HG03139 (cell line): ENCODE measurements at regions not wholly inside any gene's neighbourhood (a gene's known extent, or its start where the extent isn't known, plus 50 kb on each side); places are given as distances from the start of the nearest gene placed in this dataset.

Experiments
- ATAC-seq: cut with Tn5 transposase; IDR thresholded peaks from one replicate; pipeline ENCODE4 v1.9.1; 2021; ENCODE audit not compliant: unreplicated experiment

DNA sequence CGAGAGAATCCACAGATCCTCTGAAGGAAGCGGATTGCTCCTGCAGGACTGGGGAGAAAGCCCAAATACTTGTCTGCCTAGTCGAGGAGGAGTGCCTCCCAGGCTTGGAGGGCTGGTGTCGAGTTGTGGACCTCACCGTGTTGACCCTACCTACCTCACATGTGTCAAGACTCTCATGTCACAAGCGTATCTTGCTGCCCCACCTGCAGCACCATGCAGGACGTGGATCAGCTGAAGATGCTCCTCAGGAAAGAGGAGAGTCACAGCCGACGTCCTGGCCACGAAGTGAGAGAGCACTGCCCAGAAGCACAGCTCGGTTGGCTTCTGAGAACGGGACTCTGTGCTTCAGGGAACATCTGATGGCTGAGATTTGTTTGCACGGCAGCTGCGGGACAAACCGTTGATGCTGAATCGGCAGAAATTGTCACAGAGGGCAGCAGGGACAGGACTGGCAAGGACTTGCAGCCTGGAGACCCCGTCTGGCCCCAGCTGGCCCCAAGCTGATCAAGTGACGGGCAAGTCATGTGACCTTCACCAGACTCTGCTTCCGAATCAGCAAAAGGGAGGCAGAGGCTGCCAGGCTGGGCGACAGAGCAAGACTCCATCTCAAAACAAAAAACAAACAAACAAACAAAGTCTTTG lies 119.1 kb upstream of the ITGA1 start:
- no peak for ATAC-seq

DNA sequence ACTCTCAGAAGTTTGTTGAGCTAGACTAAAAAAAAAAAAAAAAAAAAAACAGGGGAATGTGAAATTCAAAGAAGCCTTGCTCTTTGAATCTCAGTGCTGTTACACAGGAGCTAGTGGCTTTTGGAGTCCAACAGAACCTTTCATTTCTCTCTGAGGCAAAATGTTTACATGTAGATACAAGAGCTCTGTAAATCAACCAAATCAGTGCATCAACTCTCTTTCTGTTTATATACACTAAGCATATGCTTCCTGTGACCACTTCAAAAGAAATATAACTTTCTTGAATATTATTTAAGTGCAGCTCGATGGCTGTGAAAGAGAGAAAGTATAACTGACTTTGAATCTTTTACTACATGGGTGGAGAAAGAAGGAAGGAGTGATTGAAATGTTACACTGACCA lies 115.3 kb upstream of the ITGA1 start:
- ATAC-seq = no peak

DNA sequence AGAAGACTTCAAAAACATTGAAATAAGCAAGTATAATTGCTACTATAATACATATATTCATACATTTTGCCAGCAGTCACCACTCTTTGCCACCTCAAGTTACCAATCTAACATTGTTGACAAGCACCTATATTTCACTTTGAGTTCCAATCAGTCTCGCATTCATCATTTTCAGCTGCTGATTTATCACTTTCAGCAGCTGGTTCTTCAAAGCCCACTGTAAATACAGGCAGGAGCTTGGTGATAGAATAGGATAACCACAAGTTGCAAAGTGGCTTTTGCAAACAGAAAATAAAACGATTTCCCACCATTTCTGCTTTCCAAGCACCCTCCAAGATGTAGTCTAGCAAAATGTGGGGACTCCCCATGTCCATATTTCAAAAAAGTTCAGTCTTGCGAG lies 114.2 kb upstream of the ITGA1 start:
- ATAC-seq = no peak

DNA sequence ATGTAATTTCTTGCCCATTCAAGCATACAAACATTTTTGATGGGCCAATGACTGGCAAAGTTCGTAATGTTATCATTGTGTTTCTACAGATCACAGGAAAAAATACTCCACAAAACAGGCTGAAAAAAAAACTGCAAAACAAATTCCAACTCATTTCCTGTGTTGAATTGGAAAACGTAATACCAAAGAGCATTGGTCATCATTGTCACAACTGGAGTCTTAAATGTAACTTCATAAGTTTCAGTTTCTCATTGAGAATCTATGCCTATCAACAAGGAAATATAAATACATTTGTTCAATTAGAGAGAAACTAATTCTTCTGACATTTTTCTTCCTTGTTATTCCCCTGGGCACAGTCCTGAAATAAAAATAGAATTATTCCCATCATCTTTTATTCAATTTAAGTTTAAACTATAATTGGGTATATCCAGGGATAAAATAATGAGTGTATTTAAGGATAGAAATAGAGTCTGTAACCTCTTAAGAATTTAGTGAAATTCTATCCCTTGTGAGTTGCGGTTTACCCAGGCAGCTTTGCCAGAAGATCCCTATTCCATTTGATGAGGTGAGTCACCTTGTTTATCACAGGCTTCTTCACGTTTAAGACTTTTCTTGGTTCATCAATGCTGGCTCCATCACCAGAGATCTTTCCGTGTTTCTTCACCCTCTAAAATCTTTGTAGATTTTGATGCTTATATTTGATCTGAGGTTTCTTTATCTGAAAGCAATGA lies 112.7 kb upstream of the ITGA1 start:
- ATAC-seq = no peak

DNA sequence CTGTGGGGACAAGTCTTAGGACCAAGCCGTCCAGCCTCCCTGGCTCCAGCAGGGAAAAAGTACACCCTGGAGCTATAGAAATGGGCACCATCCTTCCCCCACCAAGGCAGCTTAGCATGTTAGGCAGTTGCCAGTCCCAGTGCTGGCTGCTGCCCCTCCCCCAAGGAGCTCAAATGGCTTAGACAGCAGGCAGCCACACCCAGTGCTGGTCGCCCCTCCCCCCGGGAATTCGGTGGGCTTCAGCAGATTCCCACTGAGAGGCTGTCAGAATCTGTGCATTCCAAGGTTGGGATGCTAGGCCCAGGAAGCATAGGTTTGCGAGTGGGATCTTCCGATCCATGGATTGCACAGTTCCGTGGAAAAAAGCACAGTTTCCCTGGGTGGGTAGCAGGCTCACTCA lies 105.2 kb upstream of the ITGA1 start:
- ATAC-seq = no peak

DNA sequence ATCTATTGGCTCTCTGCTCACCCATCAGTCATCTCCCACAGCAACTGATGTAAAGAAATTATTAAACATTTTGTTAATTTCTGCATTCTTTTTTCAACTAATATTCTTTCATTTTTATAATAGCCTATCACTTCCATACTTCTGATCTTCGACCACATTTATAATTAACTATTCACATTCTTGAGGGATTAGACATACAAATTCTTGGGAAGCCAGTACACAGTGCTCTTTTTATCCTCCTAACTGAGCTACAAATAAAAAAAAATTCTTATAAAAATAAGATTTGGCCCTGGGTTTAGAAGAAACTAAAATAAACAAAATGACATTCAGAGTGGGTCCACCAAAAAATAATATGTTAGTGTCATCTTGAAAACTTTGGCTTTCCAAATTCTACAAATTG lies 103.7 kb upstream of the ITGA1 start:
- no peak for ATAC-seq

DNA sequence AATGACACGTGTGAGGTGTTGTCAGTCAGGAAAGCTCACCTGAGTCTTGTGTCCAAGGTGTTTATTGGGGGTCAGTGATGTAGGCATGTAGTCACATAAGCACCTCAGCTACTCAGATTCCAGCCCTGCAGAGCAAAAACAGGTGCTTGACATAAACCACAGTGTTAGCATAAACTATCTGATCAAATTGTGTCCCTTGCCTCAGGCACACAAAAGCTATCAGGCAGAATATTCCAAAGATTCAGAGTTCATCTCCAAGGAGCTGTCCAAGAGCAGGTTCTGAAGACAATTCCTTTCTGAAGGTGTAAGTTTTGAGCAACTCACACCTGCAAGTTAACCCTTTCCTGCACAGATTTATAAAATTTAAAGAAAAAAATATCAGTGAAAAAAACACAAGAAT lies 102.2 kb upstream of the ITGA1 start:
- ATAC-seq = no peak

DNA sequence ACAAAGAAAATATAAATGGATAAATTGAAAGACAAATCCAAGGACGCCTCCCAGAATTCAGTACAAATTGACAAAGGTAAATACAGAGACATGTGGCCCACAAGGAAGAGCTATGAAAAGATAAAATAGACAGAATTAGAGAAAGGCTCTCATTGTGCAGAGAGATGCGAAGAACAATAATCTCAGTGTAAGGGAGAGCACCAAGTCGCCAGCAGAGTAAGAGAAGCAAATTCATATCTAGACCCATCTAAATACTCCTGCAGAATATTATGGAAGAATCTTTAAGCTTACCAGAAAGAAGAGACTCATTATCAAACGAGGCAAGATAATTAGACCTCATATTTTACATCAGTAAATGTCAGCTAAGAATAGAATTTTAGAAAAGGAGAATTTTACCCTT lies 101.7 kb upstream of the ITGA1 start:
- ATAC-seq = no peak

DNA sequence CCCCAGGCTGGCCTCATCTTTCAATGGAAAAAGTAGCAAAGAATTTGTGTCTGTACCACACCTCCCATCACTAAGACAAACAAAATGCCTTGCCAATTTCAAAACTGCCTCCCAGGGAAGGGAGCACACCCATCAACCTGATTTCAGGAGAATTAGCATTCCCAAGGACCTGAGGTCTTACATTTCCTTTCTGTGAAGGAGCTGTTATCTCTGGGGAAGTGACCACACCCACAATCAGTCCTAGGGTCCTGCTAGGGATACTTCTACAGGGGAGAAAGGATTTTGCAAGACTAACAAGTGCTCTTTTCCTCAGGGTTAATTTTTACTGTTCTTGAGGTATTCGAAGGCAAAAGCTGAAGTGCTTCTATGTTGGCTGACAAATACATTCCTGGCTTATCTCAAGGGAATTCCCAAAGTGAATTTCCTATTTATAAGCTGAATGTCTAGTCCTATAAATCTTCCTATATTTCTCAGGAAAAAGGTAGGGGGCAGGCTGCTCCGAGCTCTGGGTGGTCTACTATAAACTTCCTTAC lies 97.4 kb upstream of the ITGA1 start:
- ATAC-seq = no peak

DNA sequence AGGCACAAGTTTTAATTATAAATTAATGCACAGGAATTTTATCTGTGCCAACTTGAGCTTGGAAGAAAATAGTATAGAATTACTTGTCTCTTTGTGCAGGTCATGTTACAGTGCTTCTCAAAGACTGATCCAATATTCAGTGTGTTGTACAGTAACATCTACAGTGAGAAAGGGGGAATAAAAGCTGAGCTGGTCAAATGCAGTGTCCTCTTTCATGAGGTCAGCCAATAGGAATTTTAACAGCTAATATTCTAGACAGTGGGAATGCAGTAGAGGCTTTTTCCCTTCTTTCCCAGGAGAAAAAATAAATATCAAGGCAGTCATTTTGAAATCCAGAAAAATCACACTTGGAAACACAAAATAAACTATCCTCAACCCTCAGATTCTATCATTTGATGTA lies 95.7 kb upstream of the ITGA1 start:
- ATAC-seq = no peak

DNA sequence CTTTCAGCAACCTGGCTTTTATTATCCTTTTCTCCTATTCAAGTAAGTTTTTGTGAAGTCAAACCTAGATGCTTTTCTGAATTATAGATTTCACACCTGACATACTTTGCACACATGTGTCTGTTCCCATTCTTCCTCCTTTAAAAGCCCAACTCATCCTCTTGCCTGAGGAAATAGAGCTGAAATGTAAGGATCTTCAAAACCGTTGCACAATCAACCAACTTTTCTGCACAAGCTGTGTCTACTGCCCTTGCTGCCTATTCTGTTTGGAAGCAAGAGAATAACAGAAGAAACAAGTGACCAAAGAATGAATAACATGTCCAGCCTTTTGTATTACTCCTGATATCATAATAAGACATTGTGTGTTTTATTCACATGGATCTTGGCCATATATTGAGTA lies 95.1 kb upstream of the ITGA1 start:
- ATAC-seq = no peak

DNA sequence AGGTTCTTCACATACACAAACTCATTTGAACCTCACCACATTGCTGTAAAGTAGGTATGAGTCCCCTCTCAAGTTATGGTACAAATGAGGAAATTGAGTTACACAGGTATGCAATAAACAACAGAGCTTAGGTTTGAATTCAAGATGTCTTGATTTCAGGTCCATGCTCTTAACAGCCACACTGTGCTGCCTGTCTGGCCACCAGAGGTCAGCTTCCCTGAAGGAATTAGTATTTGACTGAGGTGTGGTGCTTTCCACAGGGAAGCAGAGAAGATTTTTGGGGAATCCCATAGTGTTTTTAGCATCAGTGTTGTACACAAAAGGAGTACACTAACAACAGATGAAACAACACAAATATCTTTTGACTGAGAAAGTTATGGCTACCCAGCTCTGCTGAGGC lies 94.4 kb upstream of the ITGA1 start:
- no peak for ATAC-seq

DNA sequence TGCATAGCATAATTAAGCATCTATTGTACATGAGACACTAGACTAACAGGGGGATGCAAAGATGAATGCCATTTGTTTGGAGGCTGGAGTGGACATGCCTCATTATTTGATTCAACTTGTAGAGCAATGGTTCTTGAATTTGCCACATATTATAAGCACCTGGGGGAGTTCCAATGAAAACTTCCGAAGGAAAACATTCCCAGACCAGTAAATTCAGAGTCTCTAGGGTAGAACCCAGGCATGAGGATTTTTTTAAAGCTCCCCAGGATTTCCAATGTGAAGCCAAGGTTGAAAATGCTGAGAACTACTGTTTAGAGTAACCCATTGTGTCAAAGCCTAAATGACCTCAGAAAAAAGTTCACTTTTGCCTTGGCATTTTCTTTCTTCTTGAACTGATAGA lies 93.9 kb upstream of the ITGA1 start:
- ATAC-seq = no peak

DNA sequence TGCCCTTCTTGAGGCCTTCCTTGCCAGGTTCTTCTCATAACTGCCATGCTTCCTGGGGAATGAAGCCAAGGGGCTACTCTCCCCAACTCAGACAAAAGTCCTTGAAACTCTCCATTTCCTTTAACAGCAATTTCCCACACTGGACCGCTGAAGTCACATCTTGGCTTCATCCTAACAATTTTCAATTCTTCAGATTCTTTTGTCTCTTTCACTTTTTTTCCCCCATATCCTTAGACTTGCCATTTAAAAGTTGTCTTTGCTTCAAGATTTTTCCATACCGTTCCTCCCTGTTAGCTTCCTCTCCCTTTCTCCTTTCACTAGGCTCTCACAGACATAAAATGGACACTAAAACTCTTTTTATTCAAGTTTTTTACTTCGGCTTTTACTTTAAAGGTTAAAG lies 93.1 kb upstream of the ITGA1 start:
- ATAC-seq = no peak

DNA sequence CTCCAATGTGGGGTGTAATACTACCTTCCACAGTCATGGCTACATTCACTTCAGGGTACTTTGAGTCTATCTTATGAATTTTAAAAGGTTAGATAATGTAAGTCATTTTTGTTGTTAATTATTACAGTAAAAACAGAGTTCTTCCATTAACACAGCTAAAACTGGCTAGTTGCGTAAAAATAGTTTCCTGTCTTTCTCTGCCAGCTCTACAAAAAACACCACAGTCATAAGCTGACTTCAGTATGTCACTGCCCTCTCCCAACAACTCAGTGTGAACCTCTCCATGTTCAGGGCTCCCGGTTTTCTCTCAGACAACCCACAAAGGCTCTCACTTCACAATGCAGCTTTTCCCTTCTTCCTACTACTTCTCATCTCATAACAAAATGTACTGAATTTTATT lies 84.8 kb upstream of the ITGA1 start:
- ATAC-seq = no peak

DNA sequence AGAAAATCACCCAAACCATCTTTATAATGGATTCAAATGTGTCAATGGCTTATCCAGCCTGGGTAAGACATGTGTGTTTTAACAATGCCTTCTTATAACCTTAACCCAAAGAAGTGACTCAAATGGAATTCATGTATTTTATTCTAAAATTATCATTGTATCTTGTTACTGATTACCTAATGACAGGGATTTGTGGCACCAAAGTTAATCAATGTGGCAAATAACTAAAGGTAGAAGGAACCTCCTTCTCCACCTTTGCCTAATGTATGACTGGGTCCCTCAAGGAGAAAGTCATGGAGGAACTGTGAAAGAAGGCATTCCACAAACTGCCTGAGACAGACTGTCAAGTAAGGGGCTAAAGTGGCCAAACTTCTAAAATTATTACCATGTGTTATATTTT lies 84.4 kb upstream of the ITGA1 start:
- ATAC-seq = no peak

DNA sequence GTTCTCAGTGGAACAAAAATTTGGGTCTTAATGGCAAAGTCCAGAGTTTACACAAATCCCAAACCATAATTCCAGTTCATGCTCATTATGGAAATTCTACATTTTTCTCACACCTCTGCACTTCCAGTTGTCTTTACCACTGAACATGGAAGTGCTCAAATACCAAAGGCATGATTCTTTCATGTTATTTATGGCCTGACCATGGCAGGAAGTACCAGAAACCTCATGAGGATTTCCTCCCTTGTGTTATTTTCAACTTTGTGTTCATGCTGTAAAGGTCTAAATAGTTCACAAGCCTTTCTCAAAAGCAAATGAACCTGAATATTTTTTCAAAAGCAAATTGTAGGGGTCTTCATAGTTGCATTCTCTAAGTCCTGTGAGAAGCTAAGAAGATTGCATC lies 82.0 kb upstream of the ITGA1 start:
- no peak for ATAC-seq

DNA sequence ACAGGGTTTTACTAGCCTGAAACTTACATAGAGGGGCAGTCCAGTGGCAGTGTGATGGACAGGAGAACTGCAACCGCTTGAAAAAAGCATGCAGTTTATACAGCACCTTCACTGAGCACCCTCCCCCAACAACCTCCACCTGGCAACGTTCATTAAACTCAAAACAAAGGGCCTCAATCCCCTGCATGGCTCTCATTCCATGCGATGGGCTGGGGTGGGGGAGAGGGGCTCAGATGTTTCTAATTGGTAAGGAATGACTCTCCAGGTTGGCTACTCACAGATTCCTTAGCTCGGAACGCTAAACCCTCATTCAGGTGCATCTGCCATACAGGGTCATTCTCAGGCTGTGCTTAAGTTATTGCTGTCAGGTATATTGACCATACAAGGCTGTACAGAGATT lies 80.9 kb upstream of the ITGA1 start:
- no peak for ATAC-seq

DNA sequence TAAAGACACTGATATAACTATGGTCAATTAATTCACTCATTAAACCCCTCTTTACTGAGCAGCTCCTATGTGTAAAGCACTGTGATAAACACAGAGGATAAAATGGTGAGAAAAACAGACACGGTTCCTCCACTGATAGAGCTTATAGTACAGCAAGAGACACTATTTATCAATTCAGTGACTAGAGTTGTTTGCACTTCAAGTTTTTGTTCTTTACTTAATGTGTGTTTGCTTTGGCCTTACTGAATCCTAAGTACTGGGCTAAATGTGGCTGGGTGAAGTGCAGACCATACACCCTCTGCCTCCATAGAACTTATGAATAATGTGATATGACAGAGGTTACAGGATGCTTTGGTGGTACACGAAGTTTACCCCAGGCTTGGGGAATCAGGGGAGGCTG lies 80.1 kb upstream of the ITGA1 start:
- ATAC-seq = no peak

DNA sequence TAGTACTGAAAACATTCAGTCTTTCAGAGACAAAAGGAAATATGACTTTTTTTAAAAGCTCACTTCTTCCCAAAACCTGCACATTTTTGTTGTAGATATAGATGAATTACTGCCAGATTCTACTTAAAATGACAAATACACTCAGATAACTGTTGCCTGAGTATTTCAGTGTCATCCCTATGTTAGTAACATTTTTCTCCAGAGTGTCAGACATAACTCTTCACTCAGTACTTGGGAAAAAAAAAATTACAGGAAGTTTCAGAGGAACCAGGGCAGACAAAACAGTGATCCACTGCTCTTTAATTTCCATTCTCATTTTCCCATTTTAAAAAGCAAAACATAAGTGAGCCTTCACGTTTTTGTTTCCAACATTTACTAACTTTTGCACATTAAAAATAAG lies 79.3 kb upstream of the ITGA1 start:
- ATAC-seq = no peak

DNA sequence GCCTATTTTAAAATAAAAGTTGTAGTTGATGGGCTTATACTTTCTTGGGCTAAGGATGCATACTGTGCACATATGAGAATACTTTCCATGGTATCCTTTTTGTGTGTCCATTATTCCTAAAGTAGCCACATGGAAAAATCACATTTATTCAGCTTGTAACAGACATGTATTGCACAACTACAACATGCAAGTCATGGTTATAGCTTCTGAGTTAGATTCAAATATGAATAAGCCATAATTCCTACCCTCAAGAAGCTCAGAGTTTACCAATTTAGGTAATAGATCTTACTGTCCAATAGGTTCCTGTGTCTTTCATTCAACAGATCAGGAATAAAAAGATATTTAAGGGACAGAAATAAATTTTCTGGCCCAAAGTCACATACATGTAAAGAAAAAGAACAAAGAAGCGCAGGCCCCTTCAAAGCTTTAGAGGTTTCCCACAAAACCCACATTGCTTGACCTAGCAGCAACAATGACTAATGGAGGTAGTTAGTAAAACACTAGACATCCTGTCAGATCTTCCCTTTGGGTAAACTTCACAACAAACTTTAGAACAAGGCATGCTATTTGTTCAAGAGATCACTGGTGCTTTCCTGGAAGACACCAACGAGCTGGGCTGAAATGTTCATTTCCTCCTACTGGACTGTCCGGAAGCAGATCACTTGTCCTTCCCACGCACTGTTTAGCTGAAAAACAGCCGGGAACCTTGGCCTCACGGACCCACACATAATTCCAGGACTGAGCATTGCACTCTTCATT lies 78.4 kb upstream of the ITGA1 start:
- ATAC-seq = peak; percentile 66

DNA sequence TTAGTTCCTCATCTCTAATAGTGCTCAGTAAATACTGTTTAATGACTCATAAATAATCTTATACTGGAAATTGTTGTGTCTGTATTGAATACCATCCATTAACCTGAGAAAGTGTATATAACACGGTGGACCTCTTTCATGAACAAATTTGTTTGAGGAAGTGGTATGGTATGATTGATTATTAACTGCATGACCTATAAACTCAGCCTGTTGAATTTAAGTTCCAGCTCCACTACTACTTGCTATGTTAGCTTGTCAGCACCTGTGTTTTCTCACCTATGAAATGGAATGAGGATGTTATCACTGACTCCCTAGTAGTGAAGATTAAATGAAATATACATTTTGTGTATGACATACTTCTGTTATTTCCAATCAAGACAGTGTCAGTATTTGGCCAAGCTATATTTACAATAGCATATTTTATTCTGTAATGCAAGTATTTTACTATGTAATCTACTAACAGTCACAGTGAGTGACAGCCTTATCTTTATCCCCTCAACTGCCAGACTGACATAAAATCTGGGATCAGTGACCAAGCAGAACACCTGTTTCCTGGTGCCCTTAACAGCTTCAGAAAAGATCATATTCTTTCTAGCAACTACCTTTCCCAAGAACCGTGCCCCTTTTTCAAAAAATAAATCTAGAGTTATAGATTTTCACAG lies 77.3 kb upstream of the ITGA1 start:
- ATAC-seq = peak; percentile 60
